PC-3 (cell line): ENCODE measurements at regions not wholly inside any gene's neighbourhood (a gene's known extent, or its start where the extent isn't known, plus 50 kb on each side); places are given as distances from the start of the nearest gene placed in this dataset.
A peak's percentile ranks its signal among the peaks of the same experiment; 100 is the strongest.

Source experiments
- ATAC-seq: fragments of 200-7000 bp; cut with Tn5 transposase; 2 replicates; pipeline ENCODE4 v1.9.1; 2020; ENCODE audit warnings: mild to moderate bottlenecking, moderate library complexity
- BruUV-seq: library from RNA; stranded (reverse); fragments of 400-500 nt; replicated peaks from 2 replicates; lab custom pipeline; 2021; lab: Mats Ljungman, UMichigan
- CTCF ChIA-PET: fragments of 300-600 bp; sonication (Branson Sonifier 250); formaldehyde crosslinking; loops from one replicate; lab custom pipeline; 2022; ENCODE audit warnings: antibody characterized with exemption; lab: Charles Lee
- POLR2A ChIA-PET: fragments of 300-600 bp; sonication (Branson Sonifier 250); formaldehyde crosslinking; loops from one replicate; lab custom pipeline; 2022; ENCODE audit warnings: antibody characterized with exemption; ENCODE audit not compliant: unreplicated experiment; lab: Charles Lee
- DNase-seq: peaks from one replicate; pipeline ENCODE4 v3.0.0-alpha.2; 2015
- H2AFZ ChIP-seq: fragments of 300-600 bp; sonication (generic); 2 replicates; pipeline ENCODE4 v1.6.0; 2016; ENCODE audit warnings: antibody characterized with exemption, low read length
- H3F3A ChIP-seq: fragments of 300-600 bp; sonication (generic); one replicate; pipeline ENCODE4 v1.6.0; 2017; ENCODE audit warnings: antibody characterized with exemption, low read length, control low read depth, mild to moderate bottlenecking; ENCODE audit not compliant: unreplicated experiment
- H3K27ac ChIP-seq: fragments of 300-600 bp; sonication (generic); 2 replicates; pipeline ENCODE4 v1.5.1; 2016; ENCODE audit warnings: mild to moderate bottlenecking, low read length
- H3K27me3 ChIP-seq: fragments of 300-600 bp; sonication (generic); 2 replicates; pipeline ENCODE4 v1.6.1; 2016; ENCODE audit warnings: low read length, mixed read lengths
- H3K36me3 ChIP-seq: fragments of 300-600 bp; sonication (generic); 2 replicates; pipeline ENCODE4 v1.6.1; 2016; ENCODE audit warnings: low read depth, mixed run types, low read length, mixed read lengths
- H3K4me1 ChIP-seq: fragments of 300-600 bp; sonication (generic); 2 replicates; pipeline ENCODE4 v1.5.1; 2016; ENCODE audit warnings: low read length; ENCODE audit not compliant: insufficient read depth
- H3K4me2 ChIP-seq: fragments of 300-600 bp; sonication (generic); 2 replicates; pipeline ENCODE4 v1.6.0; 2016; ENCODE audit warnings: low read length
- H3K4me3 ChIP-seq: fragments of 300-600 bp; sonication (generic); 2 replicates; pipeline ENCODE4 v1.5.1; 2016; ENCODE audit warnings: mild to moderate bottlenecking, low read length, mixed read lengths
- H3K79me2 ChIP-seq: fragments of 300-600 bp; sonication (generic); 2 replicates; pipeline ENCODE4 v1.6.1; 2017; ENCODE audit warnings: low read length, mixed read lengths
- H3K9ac ChIP-seq: fragments of 300-600 bp; sonication (generic); 2 replicates; pipeline ENCODE4 v1.6.0; 2016; ENCODE audit warnings: mild to moderate bottlenecking, low read length
- H3K9me2 ChIP-seq: fragments of 300-600 bp; sonication (generic); replicated peaks from 2 replicates; pipeline ENCODE4 v1.6.1; 2016; ENCODE audit warnings: mixed run types, low read length, mixed read lengths
- H3K9me3 ChIP-seq: fragments of 300-600 bp; sonication (generic); 2 replicates; pipeline ENCODE4 v1.6.1; 2016; ENCODE audit warnings: low read length, mixed read lengths
- H4K20me1 ChIP-seq: fragments of 300-600 bp; sonication (generic); 2 replicates; pipeline ENCODE4 v1.6.1; 2016; ENCODE audit warnings: low read length, mixed read lengths
- EZH2 ChIP-seq: fragments of 300-600 bp; sonication (generic); IDR thresholded peaks from one replicate; pipeline ENCODE4 v1.6.1; 2017; ENCODE audit warnings: antibody characterized with exemption, mild to moderate bottlenecking, low read length; ENCODE audit not compliant: unreplicated experiment
- EZH2phosphoT487 ChIP-seq: fragments of 300-600 bp; sonication (generic); IDR thresholded peaks from 2 replicates; pipeline ENCODE4 v1.6.1; 2018; ENCODE audit warnings: mild to moderate bottlenecking, antibody characterized with exemption, low read length, borderline replicate concordance
- intact Hi-C: fragments of 100-400 bp; cut with micrococcal nuclease; formaldehyde crosslinking; loops from 2 replicates; pipeline ENCODE4 v1.9.0; 2023
- TF ChIP-seq, protein P1 (sequence below): fragments of 300-600 bp; sonication (generic); conservative IDR thresholded peaks from 2 replicates; pipeline ENCODE4 v1.5.1; 2017; ENCODE audit warnings: antibody characterized with exemption, low read depth, mild to moderate bottlenecking, low read length

- ATAC-seq = peak; percentile 43
- H3K9ac ChIP-seq = no peak overlapping the region
- H4K20me1 ChIP-seq = no peaks in the 10 kb centered on the region
- peak overlapping the region; percentile 25; the same call in 1 of the 2 replicates for H3K4me3 ChIP-seq
- ChIA-PET CTCF (no interaction called here), POLR2A (no interaction called here)
- peak overlapping the region; percentile 52 for H2AFZ ChIP-seq
- TF ChIP-seq, protein P1, sequence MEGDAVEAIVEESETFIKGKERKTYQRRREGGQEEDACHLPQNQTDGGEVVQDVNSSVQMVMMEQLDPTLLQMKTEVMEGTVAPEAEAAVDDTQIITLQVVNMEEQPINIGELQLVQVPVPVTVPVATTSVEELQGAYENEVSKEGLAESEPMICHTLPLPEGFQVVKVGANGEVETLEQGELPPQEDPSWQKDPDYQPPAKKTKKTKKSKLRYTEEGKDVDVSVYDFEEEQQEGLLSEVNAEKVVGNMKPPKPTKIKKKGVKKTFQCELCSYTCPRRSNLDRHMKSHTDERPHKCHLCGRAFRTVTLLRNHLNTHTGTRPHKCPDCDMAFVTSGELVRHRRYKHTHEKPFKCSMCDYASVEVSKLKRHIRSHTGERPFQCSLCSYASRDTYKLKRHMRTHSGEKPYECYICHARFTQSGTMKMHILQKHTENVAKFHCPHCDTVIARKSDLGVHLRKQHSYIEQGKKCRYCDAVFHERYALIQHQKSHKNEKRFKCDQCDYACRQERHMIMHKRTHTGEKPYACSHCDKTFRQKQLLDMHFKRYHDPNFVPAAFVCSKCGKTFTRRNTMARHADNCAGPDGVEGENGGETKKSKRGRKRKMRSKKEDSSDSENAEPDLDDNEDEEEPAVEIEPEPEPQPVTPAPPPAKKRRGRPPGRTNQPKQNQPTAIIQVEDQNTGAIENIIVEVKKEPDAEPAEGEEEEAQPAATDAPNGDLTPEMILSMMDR = no peak
- no peak for TF ChIP-seq EZH2
- TF ChIP-seq EZH2phosphoT487 = no peak
- peaks cover 21% of the 10 kb centered on the region; the same call in 1 of the 2 replicates for H3K27me3 ChIP-seq
- peaks cover 13% of the 10 kb centered on the region for H3K4me1 ChIP-seq
- H3K4me2 ChIP-seq = peak overlapping the region; percentile 54
- H3F3A ChIP-seq = no peaks in the 10 kb centered on the region
- no TSS peak for BruUV-seq
- no peaks in the 10 kb centered on the region for H3K9me3 ChIP-seq
- no peaks in the 10 kb centered on the region for H3K9me2 ChIP-seq
- peak; percentile 72 for DNase-seq
- intact Hi-C loops = no loop called here
- H3K79me2 ChIP-seq = no peaks in the 10 kb centered on the region
- H3K36me3 ChIP-seq = no peaks in the 10 kb centered on the region
- no peak overlapping the region for H3K27ac ChIP-seq
Observed at GRCh38 chr1:157390651-157391050, 161.7 kb downstream of the FCRL5 start.

DNA sequence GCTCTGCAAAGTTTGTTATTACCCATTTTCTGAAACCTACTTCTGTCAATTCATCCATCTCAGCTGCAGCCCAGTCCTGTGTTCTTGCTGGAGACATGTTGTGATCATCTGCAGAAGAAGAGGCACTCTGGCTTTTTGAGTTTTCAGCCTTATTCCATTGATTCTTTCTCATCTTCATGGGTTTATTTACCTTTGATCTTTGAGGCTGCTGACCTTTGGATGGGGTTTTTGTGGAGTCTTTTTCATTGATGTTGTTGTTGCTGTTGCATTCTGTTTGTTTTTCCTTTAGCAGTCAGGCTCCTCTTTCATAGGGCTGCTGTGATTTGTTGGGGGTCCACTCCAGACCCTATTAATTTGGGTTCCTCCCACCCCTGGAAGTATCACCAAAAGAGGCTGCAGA lies 164.3 kb downstream of the FCRL5 start:
- Histone ChIP-seq H3K4me2 (no peak overlapping the region), H3F3A (no peaks in the 10 kb centered on the region), H2AFZ (no peak overlapping the region), H3K79me2 (no peaks in the 10 kb centered on the region), H4K20me1 (no peaks in the 10 kb centered on the region), H3K27ac (no peak overlapping the region), H3K9ac (no peak overlapping the region), H3K36me3 (no peaks in the 10 kb centered on the region), H3K4me1 (peaks cover 13% of the 10 kb centered on the region), H3K9me3 (no peaks in the 10 kb centered on the region), H3K27me3 (peaks cover 34% of the 10 kb centered on the region), H3K9me2 (no peaks in the 10 kb centered on the region), H3K4me3 (no peak overlapping the region)
- POLR2A ChIA-PET = no interaction called here
- intact Hi-C loops = no loop called here
- BruUV-seq = no TSS peak
- CTCF ChIA-PET = no interaction called here
- no peak for TF ChIP-seq EZH2phosphoT487
- TF ChIP-seq, protein P1 = no peak
- no peak for TF ChIP-seq EZH2
- DNase-seq (no peak), ATAC-seq (no peak)

DNA sequence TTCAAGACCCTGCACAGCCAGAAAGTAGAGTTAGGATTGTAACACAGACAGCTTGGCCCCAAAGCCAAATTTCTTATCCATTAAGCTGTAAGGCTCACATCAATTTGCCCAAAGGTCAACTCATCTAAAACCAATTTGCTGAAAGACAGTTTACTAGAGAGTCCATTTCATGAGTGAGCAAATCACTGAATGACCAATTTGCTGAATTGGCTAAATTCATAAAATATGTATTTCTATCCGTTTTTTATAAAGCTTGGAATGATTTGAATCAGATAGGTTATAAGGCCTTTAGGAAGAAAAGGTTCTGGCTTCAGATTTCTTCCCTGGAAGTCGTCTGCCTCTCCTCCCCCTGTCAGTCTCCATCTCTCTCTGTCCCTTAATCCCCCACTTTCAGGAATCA lies 168.1 kb downstream of the FCRL5 start:
- Histone ChIP-seq H2AFZ (no peak overlapping the region), H3F3A (no peaks in the 10 kb centered on the region), H3K9me3 (no peaks in the 10 kb centered on the region), H3K4me3 (no peak overlapping the region), H3K4me1 (no peaks in the 10 kb centered on the region), H3K9ac (no peak overlapping the region), H3K27me3 (peaks cover 56% of the 10 kb centered on the region), H3K27ac (no peak overlapping the region), H3K79me2 (no peaks in the 10 kb centered on the region), H3K36me3 (no peaks in the 10 kb centered on the region), H3K9me2 (no peaks in the 10 kb centered on the region), H3K4me2 (no peak overlapping the region), H4K20me1 (no peaks in the 10 kb centered on the region)
- intact Hi-C loops = no loop called here
- POLR2A ChIA-PET = no interaction called here
- ATAC-seq (no peak), DNase-seq (no peak)
- CTCF ChIA-PET = no interaction called here
- no TSS peak for BruUV-seq
- no peak for TF ChIP-seq EZH2phosphoT487
- TF ChIP-seq, protein P1 = no peak
- no peak for TF ChIP-seq EZH2
